ENCODE measurements at regions not wholly inside any gene's neighbourhood (a gene's known extent, or its start where the extent isn't known, plus 50 kb on each side); places are given as distances from the start of the nearest gene placed in this dataset.

DNA sequence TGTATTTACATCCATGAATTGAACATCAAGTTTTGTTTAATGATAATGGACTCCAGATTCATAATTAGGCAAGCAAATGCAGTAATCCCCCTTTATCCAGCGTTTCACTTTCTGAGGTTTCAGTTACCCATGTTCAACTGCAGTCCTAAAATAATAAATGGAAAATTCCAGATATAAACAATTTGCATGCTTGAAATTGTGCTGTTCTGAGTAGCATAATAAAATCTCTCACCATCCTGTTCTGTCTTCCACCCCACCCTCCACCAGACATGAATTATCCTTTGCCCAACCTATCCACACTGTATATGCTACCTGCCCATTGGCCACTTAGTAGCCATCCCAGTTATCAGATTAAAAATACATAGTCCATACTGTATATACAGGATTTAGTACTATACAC lies 224.5 kb upstream of the CHAC2 start:
- H3K27ac ChIP-seq = no peak overlapping the region
- TF ChIP-seq, protein P1, sequence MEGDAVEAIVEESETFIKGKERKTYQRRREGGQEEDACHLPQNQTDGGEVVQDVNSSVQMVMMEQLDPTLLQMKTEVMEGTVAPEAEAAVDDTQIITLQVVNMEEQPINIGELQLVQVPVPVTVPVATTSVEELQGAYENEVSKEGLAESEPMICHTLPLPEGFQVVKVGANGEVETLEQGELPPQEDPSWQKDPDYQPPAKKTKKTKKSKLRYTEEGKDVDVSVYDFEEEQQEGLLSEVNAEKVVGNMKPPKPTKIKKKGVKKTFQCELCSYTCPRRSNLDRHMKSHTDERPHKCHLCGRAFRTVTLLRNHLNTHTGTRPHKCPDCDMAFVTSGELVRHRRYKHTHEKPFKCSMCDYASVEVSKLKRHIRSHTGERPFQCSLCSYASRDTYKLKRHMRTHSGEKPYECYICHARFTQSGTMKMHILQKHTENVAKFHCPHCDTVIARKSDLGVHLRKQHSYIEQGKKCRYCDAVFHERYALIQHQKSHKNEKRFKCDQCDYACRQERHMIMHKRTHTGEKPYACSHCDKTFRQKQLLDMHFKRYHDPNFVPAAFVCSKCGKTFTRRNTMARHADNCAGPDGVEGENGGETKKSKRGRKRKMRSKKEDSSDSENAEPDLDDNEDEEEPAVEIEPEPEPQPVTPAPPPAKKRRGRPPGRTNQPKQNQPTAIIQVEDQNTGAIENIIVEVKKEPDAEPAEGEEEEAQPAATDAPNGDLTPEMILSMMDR (IDR thresholded peaks at IDR 0.05) = no peak
- no peak overlapping the region for H3K4me3 ChIP-seq (ENCODE audit: low read depth in 1 of 2, low read length in 1 of 2)
- H3K4me1 ChIP-seq (ENCODE audit: control insufficient read depth in 1 of 2, insufficient read depth in 1 of 2, low read depth in 1 of 2, low read length in 1 of 2) = no peaks in the 10 kb centered on the region
- no peaks in the 10 kb centered on the region for H3K27me3 ChIP-seq
- no peaks in the 10 kb centered on the region for H3K36me3 ChIP-seq
- H3K9me3 ChIP-seq = no peaks in the 10 kb centered on the region

DNA sequence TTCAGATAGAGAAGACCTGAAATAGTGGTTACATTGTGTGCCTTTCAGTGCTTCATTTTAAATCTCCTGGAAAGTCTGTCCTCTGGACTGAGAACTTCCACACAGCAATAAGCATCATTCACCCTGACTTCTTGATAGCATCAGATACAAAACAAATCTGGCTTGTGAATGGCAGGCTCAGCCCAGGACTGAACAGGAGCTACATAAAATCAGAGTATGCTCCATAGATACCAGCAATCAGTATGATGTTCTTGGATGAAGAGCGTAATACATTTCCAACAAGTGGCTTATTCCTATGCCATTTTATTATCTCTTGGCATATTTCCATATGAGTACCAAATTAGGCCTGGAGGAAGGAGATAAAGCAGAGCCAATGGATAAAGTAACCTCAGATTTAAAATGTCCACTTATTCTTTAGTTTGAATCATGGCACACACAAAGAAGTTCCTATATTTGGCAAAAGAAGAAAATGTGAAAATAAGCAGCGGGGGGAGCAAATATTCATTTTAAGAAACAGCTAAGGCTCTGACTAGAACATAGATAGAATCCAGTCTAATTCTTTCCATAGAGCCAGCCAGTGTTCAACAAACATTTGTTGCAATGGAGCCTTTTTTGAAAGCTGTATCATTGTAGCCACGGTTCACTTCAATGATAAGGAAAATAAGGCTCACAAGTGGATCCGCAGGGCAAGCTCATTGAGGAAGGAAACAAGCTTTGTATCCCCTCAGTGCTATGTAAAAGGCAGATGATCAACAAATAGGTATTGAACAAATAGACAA lies 230.8 kb upstream of the CHAC2 start:
- Histone ChIP-seq H3K27ac (no peak overlapping the region), H3K4me3 (ENCODE audit: low read depth in 1 of 2, low read length in 1 of 2) (no peak overlapping the region), H3K36me3 (no peaks in the 10 kb centered on the region), H3K4me1 (ENCODE audit: control insufficient read depth in 1 of 2, insufficient read depth in 1 of 2, low read depth in 1 of 2, low read length in 1 of 2) (no peaks in the 10 kb centered on the region), H3K27me3 (no peaks in the 10 kb centered on the region), H3K9me3 (no peaks in the 10 kb centered on the region)
- TF ChIP-seq, protein P1 (IDR thresholded peaks at IDR 0.05) = no peak

DNA sequence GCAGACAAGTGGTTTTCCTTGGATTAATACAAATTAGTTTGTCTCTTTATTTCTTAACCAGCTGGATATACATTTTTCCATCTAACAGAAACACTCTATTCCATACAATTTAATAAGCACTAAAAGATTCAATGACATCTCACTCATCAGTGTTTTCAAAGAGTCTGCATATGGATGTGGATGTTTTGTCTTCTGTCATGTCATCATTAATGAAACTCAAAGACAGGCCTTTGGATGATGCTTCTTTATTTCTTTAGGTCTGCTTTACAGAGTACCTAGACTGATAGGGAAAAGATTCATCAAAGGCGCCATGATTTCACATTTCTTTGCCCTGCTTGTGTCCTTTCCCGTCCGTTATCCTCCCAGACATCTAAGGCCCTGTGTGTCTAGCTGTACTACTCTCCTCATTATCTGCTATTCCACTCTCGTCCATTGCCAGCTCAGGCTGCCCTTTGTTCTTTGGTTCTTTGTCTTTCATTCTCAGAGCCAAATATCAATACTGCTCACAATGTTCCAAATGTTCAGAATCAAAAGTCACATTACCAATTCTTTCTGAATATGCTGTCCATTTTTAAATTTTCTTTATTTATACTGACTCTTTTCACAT lies 232.3 kb upstream of the CHAC2 start:
- TF ChIP-seq, protein P1 (IDR thresholded peaks at IDR 0.05) = no peak
- H3K4me1 ChIP-seq (ENCODE audit: control insufficient read depth in 1 of 2, insufficient read depth in 1 of 2, low read depth in 1 of 2, low read length in 1 of 2) = no peaks in the 10 kb centered on the region
- no peak overlapping the region for H3K4me3 ChIP-seq (ENCODE audit: low read depth in 1 of 2, low read length in 1 of 2)
- H3K36me3 ChIP-seq = no peaks in the 10 kb centered on the region
- H3K27me3 ChIP-seq = no peaks in the 10 kb centered on the region
- H3K27ac ChIP-seq = no peak overlapping the region
- H3K9me3 ChIP-seq = no peaks in the 10 kb centered on the region

DNA sequence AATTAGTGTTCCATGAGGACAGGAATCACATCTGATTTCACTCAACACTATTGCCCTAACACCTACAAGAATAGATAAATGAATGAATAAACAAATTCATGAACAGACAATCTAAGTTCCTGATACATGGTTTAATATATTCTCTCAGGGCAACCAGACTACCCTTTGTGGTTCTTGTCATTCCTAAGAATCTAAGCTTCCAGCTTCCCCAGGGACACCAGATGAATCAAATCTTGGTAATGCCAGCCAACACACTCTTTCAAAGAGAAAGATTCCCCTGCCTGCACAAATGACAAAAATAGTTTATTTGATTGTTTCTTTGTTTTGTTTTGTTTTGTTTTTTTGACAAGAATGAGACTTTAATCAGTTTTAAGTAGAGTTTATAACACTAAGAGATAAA lies 237.5 kb upstream of the CHAC2 start:
- TF ChIP-seq, protein P1 (IDR thresholded peaks at IDR 0.05) = no peak
- Histone ChIP-seq H3K4me3 (ENCODE audit: low read depth in 1 of 2, low read length in 1 of 2) (no peak overlapping the region), H3K27me3 (no peaks in the 10 kb centered on the region), H3K27ac (no peak overlapping the region), H3K36me3 (no peaks in the 10 kb centered on the region), H3K4me1 (ENCODE audit: control insufficient read depth in 1 of 2, insufficient read depth in 1 of 2, low read depth in 1 of 2, low read length in 1 of 2) (no peaks in the 10 kb centered on the region), H3K9me3 (no peaks in the 10 kb centered on the region)

DNA sequence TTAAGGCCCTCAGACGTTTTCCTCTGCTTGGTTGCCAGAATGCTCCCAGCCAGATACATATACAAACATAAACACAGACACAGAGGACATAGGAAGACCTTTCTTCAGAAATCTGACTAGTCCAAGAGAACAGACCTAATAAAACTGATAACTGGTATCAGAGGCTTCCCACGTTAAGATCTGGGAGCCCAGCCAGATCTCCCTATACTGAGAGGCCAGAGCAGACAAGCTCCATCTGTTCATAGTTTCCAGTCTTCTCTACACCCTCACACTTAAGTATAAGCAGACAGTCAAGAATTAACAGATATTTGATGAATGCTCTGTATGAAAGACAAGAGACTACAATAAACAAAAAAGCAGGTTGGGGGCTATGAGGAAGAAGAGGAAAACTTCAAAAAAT lies 240.5 kb upstream of the CHAC2 start:
- TF ChIP-seq, protein P1 (IDR thresholded peaks at IDR 0.05) = no peak
- no peaks in the 10 kb centered on the region for H3K27me3 ChIP-seq
- no peaks in the 10 kb centered on the region for H3K9me3 ChIP-seq
- H3K4me3 ChIP-seq (ENCODE audit: low read depth in 1 of 2, low read length in 1 of 2) = no peak overlapping the region
- H3K36me3 ChIP-seq = no peaks in the 10 kb centered on the region
- no peaks in the 10 kb centered on the region for H3K4me1 ChIP-seq (ENCODE audit: control insufficient read depth in 1 of 2, insufficient read depth in 1 of 2, low read depth in 1 of 2, low read length in 1 of 2)
- H3K27ac ChIP-seq = no peak overlapping the region
